Thoracic aorta (tissue), 2 donors: ENCODE measurements at regions not wholly inside any gene's neighbourhood (a gene's known extent, or its start where the extent isn't known, plus 50 kb on each side); places are given as distances from the start of the nearest gene placed in this dataset.

Experiments used
- ATAC-seq: fragments of 150-250 bp; one replicate; pipeline ENCODE4 v1.8.0; 2017; ENCODE audit warnings: low read depth; ENCODE audit not compliant: insufficient number of reproducible peaks, low FRiP score
- DNase-seq: peaks from one replicate; pipeline ENCODE4 v3.0.0-alpha.2; 2020; ENCODE audit warnings: low spot score
- H3K27ac ChIP-seq, 2 donors: fragments of 200-600 bp; sonication (generic); 1 replicate in 1 of 2; 2 replicates in 1 of 2; pipeline ENCODE4 v1.5.1; 2016; ENCODE audit warnings: mild to moderate bottlenecking in 2 of 2, moderate library complexity in 2 of 2
- H3K27me3 ChIP-seq: fragments of 200-600 bp; sonication (generic); replicated peaks from 2 replicates; pipeline ENCODE4 v1.6.0; 2016; ENCODE audit warnings: mild to moderate bottlenecking; ENCODE audit not compliant: insufficient read depth
- H3K36me3 ChIP-seq: fragments of 200-600 bp; sonication (generic); one replicate; pipeline ENCODE4 v1.5.1; 2016
- H3K4me1 ChIP-seq, 2 donors: fragments of 200-600 bp; sonication (generic); 1 replicate in 1 of 2; 2 replicates in 1 of 2; pipeline versions ENCODE4 v1.5.1 to v1.6.0; 2016; ENCODE audit warnings: low read depth in 2 of 2, mild to moderate bottlenecking in 1 of 2; ENCODE audit not compliant: control insufficient read depth in 1 of 2
- H3K4me3 ChIP-seq: fragments of 200-600 bp; sonication (generic); 2 replicates; pipeline ENCODE4 v1.5.1; 2016; ENCODE audit warnings: mild to moderate bottlenecking
- H3K9me3 ChIP-seq: fragments of 200-600 bp; sonication (generic); 2 replicates; pipeline ENCODE4 v1.5.1; 2016
- CTCF ChIP-seq: fragments of 200-600 bp; sonication (generic); IDR thresholded peaks from one replicate; pipeline ENCODE4 v1.5.1; 2019; ENCODE audit warnings: antibody characterized with exemption

GRCh38 chr5:163712011-163712410 is 206.6 kb downstream of the MAT2B start:
- TF ChIP-seq CTCF = no peak
- no peaks in the 10 kb centered on the region for H3K36me3 ChIP-seq
- H3K9me3 ChIP-seq = no peaks in the 10 kb centered on the region
- DNase-seq (no peak), ATAC-seq (no peak)
- no peaks in the 10 kb centered on the region for H3K27me3 ChIP-seq
- no peak overlapping the region for H3K27ac ChIP-seq
- H3K4me1 ChIP-seq = no peaks in the 10 kb centered on the region
- no peak overlapping the region for H3K4me3 ChIP-seq

GRCh38 chr5:163718272-163718671 is 212.9 kb downstream of the MAT2B start:
- ATAC-seq = no peak

GRCh38 chr5:163724305-163724704 is 218.9 kb downstream of the MAT2B start:
- no peak for DNase-seq
- TF ChIP-seq CTCF = no peak
- Histone ChIP-seq H3K4me1 (no peaks in the 10 kb centered on the region), H3K9me3 (no peaks in the 10 kb centered on the region), H3K36me3 (no peaks in the 10 kb centered on the region), H3K27me3 (no peaks in the 10 kb centered on the region), H3K27ac (no peak overlapping the region), H3K4me3 (no peak overlapping the region)
- ATAC-seq = no peak

More at GRCh38 chr5:163718272-163718671, 212.9 kb downstream of the MAT2B start:
- no peak for TF ChIP-seq CTCF
- H3K36me3 ChIP-seq = no peaks in the 10 kb centered on the region
- no peaks in the 10 kb centered on the region for H3K4me1 ChIP-seq
- H3K4me3 ChIP-seq = no peak overlapping the region
- no peaks in the 10 kb centered on the region for H3K9me3 ChIP-seq
- DNase-seq = no peak
- H3K27me3 ChIP-seq = no peaks in the 10 kb centered on the region
- H3K27ac ChIP-seq = no peak overlapping the region

DNA sequence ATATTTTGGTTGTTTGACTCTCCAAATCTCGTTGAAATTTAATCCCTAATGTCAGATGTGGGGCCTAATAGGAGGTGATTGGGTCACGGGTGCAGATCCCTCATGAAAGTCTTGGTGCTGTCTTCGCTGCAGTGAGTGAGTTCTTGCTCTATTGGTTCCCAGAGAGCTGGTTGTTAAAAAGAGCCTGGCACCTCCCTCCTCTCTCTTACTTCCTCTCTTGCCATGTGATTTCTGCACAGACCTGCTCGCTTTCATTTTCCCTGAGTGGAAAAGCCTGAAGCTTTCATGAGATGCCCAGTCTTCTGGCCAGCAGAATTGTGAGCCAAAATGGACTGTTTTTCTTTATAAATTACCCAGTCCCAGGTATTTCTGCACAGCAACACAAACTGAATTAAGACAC is 221.6 kb downstream of the MAT2B start:
- Histone ChIP-seq H3K27me3 (no peaks in the 10 kb centered on the region), H3K27ac (no peak overlapping the region), H3K36me3 (no peaks in the 10 kb centered on the region), H3K9me3 (no peaks in the 10 kb centered on the region), H3K4me1 (no peaks in the 10 kb centered on the region), H3K4me3 (no peak overlapping the region)
- no peak for TF ChIP-seq CTCF
- no peak for ATAC-seq
- DNase-seq = no peak

GRCh38 chr5:163730206-163730756 is 224.9 kb downstream of the MAT2B start:
- Histone ChIP-seq H3K27ac (no peak overlapping the region), H3K4me3 (no peak overlapping the region), H3K27me3 (no peaks in the 10 kb centered on the region), H3K9me3 (no peaks in the 10 kb centered on the region), H3K36me3 (no peaks in the 10 kb centered on the region), H3K4me1 (no peaks in the 10 kb centered on the region)
- TF ChIP-seq CTCF = no peak
- DNase-seq (no peak), ATAC-seq (no peak)
